Esophagus squamous epithelium (tissue), 4 donors: ENCODE measurements at regions not wholly inside any gene's neighbourhood (a gene's known extent, or its start where the extent isn't known, plus 50 kb on each side); places are given as distances from the start of the nearest gene placed in this dataset.

ENCODE experiments used
- CTCF ChIP-seq, 6 experiments: fragments of 450-650 bp in 4 of 6; fragments of 200-600 bp in 2 of 6; sonication (generic) in 2 of 6; IDR thresholded peaks; one replicate each; pipeline ENCODE4 v1.5.1; 2016 to 2019; ENCODE audit warnings: antibody characterized with exemption in 6 of 6, mild to moderate bottlenecking in 4 of 6, moderate library complexity in 4 of 6
- POLR2A ChIP-seq, 4 donors: fragments of 450-650 bp; IDR thresholded peaks; one replicate each; pipeline ENCODE4 v1.6.1; 2017; ENCODE audit warnings: antibody characterized with exemption in 4 of 4, mild to moderate bottlenecking in 4 of 4, moderate library complexity in 3 of 4

DNA sequence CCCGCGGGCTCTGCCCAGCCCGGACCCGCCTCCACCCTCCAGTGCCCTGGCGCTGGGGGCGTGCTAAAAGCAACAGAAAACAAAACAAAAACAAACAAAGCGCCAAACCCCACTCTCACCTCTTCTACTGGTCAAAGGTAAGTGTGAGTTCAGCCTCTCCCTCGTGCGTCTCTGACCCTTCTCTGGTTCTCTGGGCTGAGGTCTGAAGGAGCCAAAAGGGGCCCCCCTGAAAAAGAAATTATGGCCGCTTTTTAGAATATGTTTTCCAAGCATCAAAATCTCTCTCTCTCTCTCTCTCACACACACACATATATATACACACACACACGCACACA lies 133.5 kb upstream of the DPYD start:
- no peak for TF ChIP-seq CTCF (IDR thresholded peaks at IDR 0.05)
- no peak for TF ChIP-seq POLR2A (IDR thresholded peaks at IDR 0.05)
